GM12892 (cell line): ENCODE measurements at regions not wholly inside any gene's neighbourhood (a gene's known extent, or its start where the extent isn't known, plus 50 kb on each side); places are given as distances from the start of the nearest gene placed in this dataset.

ENCODE experiments used
- POLR2A ChIP-seq: IDR thresholded peaks from 2 replicates; pipeline ENCODE4 v1.6.1; 2011; ENCODE audit warnings: low read depth, low read length, control low read depth
- POLR2AphosphoS5 ChIP-seq: IDR thresholded peaks from 2 replicates; pipeline ENCODE4 v1.6.1; 2011; ENCODE audit warnings: low read depth, low read length, control low read depth
- TAF1 ChIP-seq: IDR thresholded peaks from 2 replicates; pipeline ENCODE4 v1.6.1; 2011; ENCODE audit warnings: low read depth, mild to moderate bottlenecking, control low read depth, low read length, borderline replicate concordance

GRCh38 chr6:163843218-163843617, 428.7 kb downstream of the QKI start:
- no peak for TF ChIP-seq POLR2A
- no peak for TF ChIP-seq POLR2AphosphoS5
- TF ChIP-seq TAF1 = no peak
